GM21528 (cell line): ENCODE measurements at regions not wholly inside any gene's neighbourhood (a gene's known extent, or its start where the extent isn't known, plus 50 kb on each side); places are given as distances from the start of the nearest gene placed in this dataset.
A peak's percentile ranks its signal among the peaks of the same experiment; 100 is the strongest.

Source experiments
- ATAC-seq: cut with Tn5 transposase; IDR thresholded peaks from one replicate; pipeline ENCODE4 v1.9.1; 2021; ENCODE audit warnings: mild to moderate bottlenecking, moderate library complexity; ENCODE audit not compliant: unreplicated experiment, low FRiP score

GRCh38 chr6:113301651-113302050 lies 555.5 kb upstream of the MARCKS start:
- ATAC-seq: no peak

- no peak for ATAC-seq
Measured at GRCh38 chr6:113304116-113304515, 553.0 kb upstream of the MARCKS start.

GRCh38 chr6:113306552-113307145 lies 550.5 kb upstream of the MARCKS start:
- peak; percentile 98 for ATAC-seq

GRCh38 chr6:113308266-113308665 lies 548.9 kb upstream of the MARCKS start:
- no peak for ATAC-seq

GRCh38 chr6:113313841-113314240 lies 543.3 kb upstream of the MARCKS start:
- ATAC-seq: no peak

GRCh38 chr6:113315165-113315564 lies 542.0 kb upstream of the MARCKS start:
- no peak for ATAC-seq

GRCh38 chr6:113315879-113316278 lies 541.3 kb upstream of the MARCKS start:
- ATAC-seq: no peak

GRCh38 chr6:113317442-113317841 lies 539.7 kb upstream of the MARCKS start:
- ATAC-seq: no peak

GRCh38 chr6:113317891-113318574 lies 539.1 kb upstream of the MARCKS start:
- no peak for ATAC-seq

GRCh38 chr6:113318575-113318917 lies 538.6 kb upstream of the MARCKS start:
- no peak for ATAC-seq

GRCh38 chr6:113320653-113321052 lies 536.5 kb upstream of the MARCKS start:
- ATAC-seq: no peak

GRCh38 chr6:113326781-113327180 lies 530.4 kb upstream of the MARCKS start:
- no peak for ATAC-seq

GRCh38 chr6:113328886-113329381 lies 528.2 kb upstream of the MARCKS start:
- no peak for ATAC-seq

- no peak for ATAC-seq
Measured at GRCh38 chr6:113329942-113330635, 527.1 kb upstream of the MARCKS start.

- no peak for ATAC-seq
Measured at GRCh38 chr6:113330636-113330946, 526.6 kb upstream of the MARCKS start.

- ATAC-seq: no peak
Measured at GRCh38 chr6:113331021-113331420, 526.1 kb upstream of the MARCKS start.

- no peak for ATAC-seq
Measured at GRCh38 chr6:113338644-113339043, 518.5 kb upstream of the MARCKS start.

- no peak for ATAC-seq
Measured at GRCh38 chr6:113339209-113339608, 517.9 kb upstream of the MARCKS start.

GRCh38 chr6:113340371-113340770 lies 516.8 kb upstream of the MARCKS start:
- no peak for ATAC-seq

- no peak for ATAC-seq
Measured at GRCh38 chr6:113343940-113344339, 513.2 kb upstream of the MARCKS start.

- ATAC-seq: no peak
Measured at GRCh38 chr6:113344969-113345368, 512.2 kb upstream of the MARCKS start.

- ATAC-seq: no peak
Measured at GRCh38 chr6:113347436-113347835, 509.7 kb upstream of the MARCKS start.
